ENCODE measurements at regions not wholly inside any gene's neighbourhood (a gene's known extent, or its start where the extent isn't known, plus 50 kb on each side); places are given as distances from the start of the nearest gene placed in this dataset.

- peaks cover 65% of the 10 kb centered on the region for H3K4me1 Mint-ChIP-seq
- TF ChIP-seq, protein P1, sequence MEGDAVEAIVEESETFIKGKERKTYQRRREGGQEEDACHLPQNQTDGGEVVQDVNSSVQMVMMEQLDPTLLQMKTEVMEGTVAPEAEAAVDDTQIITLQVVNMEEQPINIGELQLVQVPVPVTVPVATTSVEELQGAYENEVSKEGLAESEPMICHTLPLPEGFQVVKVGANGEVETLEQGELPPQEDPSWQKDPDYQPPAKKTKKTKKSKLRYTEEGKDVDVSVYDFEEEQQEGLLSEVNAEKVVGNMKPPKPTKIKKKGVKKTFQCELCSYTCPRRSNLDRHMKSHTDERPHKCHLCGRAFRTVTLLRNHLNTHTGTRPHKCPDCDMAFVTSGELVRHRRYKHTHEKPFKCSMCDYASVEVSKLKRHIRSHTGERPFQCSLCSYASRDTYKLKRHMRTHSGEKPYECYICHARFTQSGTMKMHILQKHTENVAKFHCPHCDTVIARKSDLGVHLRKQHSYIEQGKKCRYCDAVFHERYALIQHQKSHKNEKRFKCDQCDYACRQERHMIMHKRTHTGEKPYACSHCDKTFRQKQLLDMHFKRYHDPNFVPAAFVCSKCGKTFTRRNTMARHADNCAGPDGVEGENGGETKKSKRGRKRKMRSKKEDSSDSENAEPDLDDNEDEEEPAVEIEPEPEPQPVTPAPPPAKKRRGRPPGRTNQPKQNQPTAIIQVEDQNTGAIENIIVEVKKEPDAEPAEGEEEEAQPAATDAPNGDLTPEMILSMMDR (IDR thresholded peaks at IDR 0.05; ENCODE audit: unreplicated experiment) = no peak
Measured at GRCh38 chr9:16150938-16151650, 598.3 kb downstream of the CCDC171 start.

DNA sequence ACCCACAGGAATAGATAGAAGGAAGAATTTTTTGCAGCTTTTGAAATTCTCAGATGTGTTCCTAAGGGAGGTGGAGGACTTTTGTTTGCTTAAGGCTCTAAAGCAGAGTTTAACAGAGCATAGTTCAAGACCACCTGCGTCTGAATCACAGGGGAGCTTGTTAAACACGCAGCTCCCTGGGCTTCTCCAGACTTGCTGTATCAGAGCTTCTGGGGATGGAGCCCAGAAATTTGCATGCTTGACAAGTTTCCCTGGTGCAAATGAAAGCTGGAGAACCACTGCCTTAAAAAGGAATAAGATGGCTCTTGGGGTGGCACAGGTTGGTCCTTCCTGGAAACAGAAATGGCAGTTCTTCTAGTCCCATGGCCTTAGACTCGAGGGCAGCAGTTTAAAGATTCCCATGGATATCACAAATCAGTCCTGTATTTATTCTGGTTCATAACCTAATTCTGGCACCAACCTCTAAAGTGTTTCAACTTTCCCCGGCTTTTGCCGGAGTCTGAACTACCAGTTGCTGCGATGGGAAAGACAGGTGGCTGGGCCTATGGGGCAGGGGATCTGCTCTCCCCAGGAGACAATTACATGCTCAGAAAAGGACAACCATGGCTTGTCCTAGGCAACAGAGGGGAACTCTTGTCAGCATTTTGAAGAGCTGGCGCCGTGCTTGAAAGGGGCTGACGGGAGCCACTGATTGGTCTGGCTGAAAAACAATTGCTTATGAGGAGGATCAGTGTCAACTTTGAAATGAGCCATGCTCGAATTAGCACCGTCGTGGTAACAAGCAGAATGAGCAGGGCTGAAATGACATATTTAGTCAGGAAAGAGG, 599.6 kb downstream of the CCDC171 start:
- peaks cover 79% of the 10 kb centered on the region for H3K4me1 Mint-ChIP-seq
- no peaks in the 10 kb centered on the region for H3K27me3 Mint-ChIP-seq (ENCODE audit: low read depth)

More at GRCh38 chr9:16150938-16151650, 598.3 kb downstream of the CCDC171 start:
- H3K27me3 Mint-ChIP-seq (ENCODE audit: low read depth) = no peaks in the 10 kb centered on the region
- peaks cover 5% of the 10 kb centered on the region for H3K9me3 Mint-ChIP-seq
- H3K36me3 Mint-ChIP-seq = no peaks in the 10 kb centered on the region
- peak overlapping the region; percentile 86 for H3K27ac Mint-ChIP-seq
- no peak for DNase-seq (ENCODE audit: low spot score in 2 of 2, unreplicated experiment in 2 of 2)
- no peak overlapping the region for H3K4me3 Mint-ChIP-seq

DNA sequence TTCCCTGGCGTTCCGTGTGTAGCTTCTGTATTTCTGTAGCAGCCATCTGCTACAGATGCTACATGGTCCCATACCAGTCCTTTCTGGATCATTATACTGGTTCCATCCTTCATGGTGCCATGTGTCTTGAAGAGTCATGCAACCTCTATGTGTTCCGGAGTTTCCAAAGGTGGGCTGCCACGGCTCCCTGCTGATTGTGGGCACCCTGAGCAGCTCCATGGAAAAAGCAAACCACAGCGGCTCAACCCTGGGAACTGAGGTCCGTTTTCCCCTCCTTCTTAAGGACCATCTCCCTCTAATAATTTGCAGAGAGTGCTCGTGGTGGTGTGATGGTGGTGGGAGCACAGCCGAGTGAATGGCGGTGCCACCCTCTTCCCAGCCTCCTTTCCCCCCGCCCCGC, 600.4 kb downstream of the CCDC171 start:
- Mint-ChIP-seq H3K9me3 (peaks cover 5% of the 10 kb centered on the region), H3K4me1 (peaks cover 82% of the 10 kb centered on the region), H3K36me3 (no peaks in the 10 kb centered on the region), H3K4me3 (no peak overlapping the region), H3K27ac (no peak overlapping the region), H3K27me3 (ENCODE audit: low read depth) (no peaks in the 10 kb centered on the region)
- DNase-seq (ENCODE audit: low spot score in 2 of 2, unreplicated experiment in 2 of 2) = no peak
- TF ChIP-seq, protein P1 (IDR thresholded peaks at IDR 0.05; ENCODE audit: unreplicated experiment) = no peak

More for the DNA sequence above, 599.6 kb downstream of the CCDC171 start:
- no peak for DNase-seq (ENCODE audit: low spot score in 2 of 2, unreplicated experiment in 2 of 2)
- Mint-ChIP-seq H3K4me3 (no peak overlapping the region), H3K36me3 (no peaks in the 10 kb centered on the region), H3K27ac (peak overlapping the region; percentile 14), H3K9me3 (peaks cover 5% of the 10 kb centered on the region)
- TF ChIP-seq, protein P1 (IDR thresholded peaks at IDR 0.05; ENCODE audit: unreplicated experiment) = no peak

DNA sequence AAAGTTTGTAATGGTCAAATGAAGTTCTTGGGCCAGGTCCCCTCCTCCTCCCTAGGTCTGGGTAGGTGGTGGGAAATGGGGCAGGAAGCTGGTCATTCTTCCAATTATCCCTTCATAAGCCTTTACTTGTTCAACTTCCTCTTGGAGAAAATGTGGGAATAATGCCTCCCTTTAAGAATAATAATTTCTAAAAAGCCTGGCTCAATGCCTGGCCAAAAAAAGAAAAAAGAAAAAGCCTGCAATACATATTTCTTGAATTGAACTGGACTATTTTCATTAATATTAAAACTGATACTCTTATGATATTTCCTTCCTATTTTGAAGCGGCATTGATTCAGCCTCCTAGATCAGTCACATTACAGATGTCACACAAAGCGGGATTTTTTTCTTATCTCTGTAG, 600.9 kb downstream of the CCDC171 start:
- TF ChIP-seq, protein P1 (IDR thresholded peaks at IDR 0.05; ENCODE audit: unreplicated experiment) = no peak
- H3K27ac Mint-ChIP-seq = no peak overlapping the region

DNA sequence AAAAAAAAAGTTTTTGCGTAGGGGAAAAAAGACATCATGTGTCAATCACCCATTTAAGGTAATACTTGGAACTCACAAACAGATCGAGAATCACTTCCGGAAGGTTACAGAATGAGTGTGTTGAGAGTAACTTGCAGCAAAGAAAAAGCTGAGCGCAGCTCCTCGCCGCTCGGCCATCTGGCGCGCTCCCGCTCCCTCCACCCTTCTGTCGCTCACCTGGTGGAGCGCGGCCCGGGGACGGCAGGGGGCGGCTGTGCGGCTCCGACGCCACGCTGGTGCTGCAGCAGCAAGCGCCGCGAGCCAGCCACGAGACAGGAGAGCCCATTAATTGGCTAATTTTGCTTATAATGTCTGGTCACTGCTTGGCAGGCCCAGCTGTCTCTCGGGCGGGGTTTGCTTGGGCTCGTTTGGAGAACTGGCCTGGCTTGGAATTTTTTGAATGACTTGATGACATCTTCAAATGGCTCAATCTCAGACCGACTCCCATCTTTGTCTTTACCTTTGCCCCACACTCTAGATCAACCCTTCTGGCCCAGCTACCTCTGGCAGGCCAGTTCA, 601.8 kb downstream of the CCDC171 start:
- Mint-ChIP-seq H3K27ac (no peak overlapping the region), H3K4me3 (peak overlapping the region; percentile 54)
- DNase-seq (ENCODE audit: low spot score in 2 of 2, unreplicated experiment in 2 of 2) = peak; percentile 53 to 75

More for the DNA sequence above, 600.9 kb downstream of the CCDC171 start:
- Mint-ChIP-seq H3K4me1 (peaks cover 86% of the 10 kb centered on the region), H3K4me3 (peak overlapping the region; percentile 54), H3K9me3 (peaks cover 5% of the 10 kb centered on the region), H3K36me3 (no peaks in the 10 kb centered on the region), H3K27me3 (ENCODE audit: low read depth) (no peaks in the 10 kb centered on the region)
- no peak for DNase-seq (ENCODE audit: low spot score in 2 of 2, unreplicated experiment in 2 of 2)

More for the DNA sequence above, 601.8 kb downstream of the CCDC171 start:
- Mint-ChIP-seq H3K9me3 (no peaks in the 10 kb centered on the region), H3K4me1 (peaks cover 90% of the 10 kb centered on the region), H3K27me3 (ENCODE audit: low read depth) (no peaks in the 10 kb centered on the region), H3K36me3 (no peaks in the 10 kb centered on the region)
- TF ChIP-seq, protein P1 (IDR thresholded peaks at IDR 0.05; ENCODE audit: unreplicated experiment) = peak; percentile 50

Measured in mesothelial cell of epicardium (in vitro differentiated cells).